HEK293T (cell line): ENCODE measurements at regions not wholly inside any gene's neighbourhood (a gene's known extent, or its start where the extent isn't known, plus 50 kb on each side); places are given as distances from the start of the nearest gene placed in this dataset.
"Not testable (repeated sequence)": the region's sequence is repeated elsewhere in the genome, so short reads cannot be mapped to it uniquely, and the experiment has no call there.

ENCODE experiments used
- ARNT ChIP-seq: fragments of 450-650 bp; IDR thresholded peaks from 2 replicates; pipeline ENCODE4 v1.6.1; 2017; ENCODE audit warnings: mild to moderate bottlenecking
- CTBP1 ChIP-seq: fragments of 450-650 bp; IDR thresholded peaks from 2 replicates; pipeline ENCODE4 v1.6.1; 2016; ENCODE audit warnings: borderline replicate concordance
- FOXA1 ChIP-seq: fragments of 450-650 bp; IDR thresholded peaks from 2 replicates; pipeline ENCODE4 v1.6.1; 2016; ENCODE audit warnings: mild to moderate bottlenecking
- FOXK2 ChIP-seq: fragments of 450-650 bp; IDR thresholded peaks from 2 replicates; pipeline ENCODE4 v1.6.1; 2016; ENCODE audit warnings: mild to moderate bottlenecking
- LEF1 ChIP-seq: fragments of 450-650 bp; IDR thresholded peaks from 2 replicates; pipeline ENCODE4 v1.6.1; 2017; ENCODE audit warnings: mild to moderate bottlenecking, borderline replicate concordance
- NFRKB ChIP-seq: fragments of 450-650 bp; IDR thresholded peaks from 2 replicates; pipeline ENCODE4 v1.6.1; 2016; ENCODE audit warnings: mild to moderate bottlenecking, moderate library complexity
- SP1 ChIP-seq: fragments of 450-650 bp; IDR thresholded peaks from 2 replicates; pipeline ENCODE4 v1.6.1; 2017
- TARDBP ChIP-seq: fragments of 450-650 bp; IDR thresholded peaks from 2 replicates; pipeline ENCODE4 v1.6.1; 2016
- TF ChIP-seq, protein P1 (sequence below): fragments of 450-650 bp; IDR thresholded peaks from 2 replicates; pipeline ENCODE4 v1.6.1; 2016

DNA sequence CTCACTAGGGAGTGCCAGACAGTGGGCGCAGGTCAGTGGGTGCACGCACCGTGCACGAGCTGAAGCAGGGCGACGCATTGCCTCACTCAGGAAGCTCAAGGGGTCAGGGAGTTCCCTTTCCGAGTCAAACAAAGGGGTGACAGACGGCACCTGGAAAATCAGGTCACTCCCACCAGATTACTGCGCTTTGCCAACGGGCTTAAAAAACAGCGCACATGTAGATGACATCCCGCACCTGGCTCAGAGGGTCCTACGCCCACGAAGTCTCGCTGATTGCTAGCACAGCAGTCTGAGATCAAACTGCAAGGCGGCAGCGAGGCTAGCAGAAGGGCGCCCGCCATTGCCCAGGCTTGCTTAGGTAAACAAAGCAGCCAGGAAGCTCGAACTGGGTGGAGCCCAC is 428.5 kb upstream of the SLC39A10 start:
- not testable (repeated sequence) for TF ChIP-seq ARNT, LEF1, CTBP1, TARDBP, SP1, NFRKB, FOXA1, FOXK2
- TF ChIP-seq, protein P1, sequence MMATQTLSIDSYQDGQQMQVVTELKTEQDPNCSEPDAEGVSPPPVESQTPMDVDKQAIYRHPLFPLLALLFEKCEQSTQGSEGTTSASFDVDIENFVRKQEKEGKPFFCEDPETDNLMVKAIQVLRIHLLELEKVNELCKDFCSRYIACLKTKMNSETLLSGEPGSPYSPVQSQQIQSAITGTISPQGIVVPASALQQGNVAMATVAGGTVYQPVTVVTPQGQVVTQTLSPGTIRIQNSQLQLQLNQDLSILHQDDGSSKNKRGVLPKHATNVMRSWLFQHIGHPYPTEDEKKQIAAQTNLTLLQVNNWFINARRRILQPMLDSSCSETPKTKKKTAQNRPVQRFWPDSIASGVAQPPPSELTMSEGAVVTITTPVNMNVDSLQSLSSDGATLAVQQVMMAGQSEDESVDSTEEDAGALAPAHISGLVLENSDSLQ: not testable (repeated sequence)
